CD14-positive monocyte (primary cell): ENCODE measurements at regions not wholly inside any gene's neighbourhood (a gene's known extent, or its start where the extent isn't known, plus 50 kb on each side); places are given as distances from the start of the nearest gene placed in this dataset.

Experiments
- DNase-seq, 3 donors: peaks; one replicate each; pipeline ENCODE4 v3.0.0-alpha.2; 2011 to 2022
- H2AFZ ChIP-seq: 2 replicates; pipeline ENCODE4 v1.6.0; 2012; ENCODE audit warnings: mild to moderate bottlenecking, low read depth, low read length, inconsistent platforms; ENCODE audit not compliant: insufficient read depth, poor library complexity, severe bottlenecking
- H3K27ac ChIP-seq, 2 donors: 1 replicate in 1 of 2; 2 replicates in 1 of 2; pipeline ENCODE4 v1.5.1; 2012 to 2013; ENCODE audit warnings: low read length in 2 of 2, control low read depth in 1 of 2, inconsistent platforms in 1 of 2, low read depth in 1 of 2, mild to moderate bottlenecking in 1 of 2
- H3K27me3 ChIP-seq, 2 donors: one replicate each; pipeline versions ENCODE4 v1.6.0 to v1.6.1; 2011 to 2013; ENCODE audit warnings: low read length in 2 of 2; ENCODE audit not compliant: control insufficient read depth in 2 of 2, insufficient read depth in 2 of 2
- H3K36me3 ChIP-seq, 2 donors: replicated peaks in 1 of 2; 1 replicate in 1 of 2; 2 replicates in 1 of 2; pipeline versions ENCODE4 v1.5.1 to v1.6.1; 2012 to 2013; ENCODE audit warnings: low read length in 2 of 2, control low read depth in 1 of 2, inconsistent platforms in 1 of 2, mild to moderate bottlenecking in 1 of 2; ENCODE audit not compliant: insufficient read depth in 2 of 2, control insufficient read depth in 1 of 2
- H3K4me1 ChIP-seq, 2 donors: 1 replicate in 1 of 2; 2 replicates in 1 of 2; pipeline versions ENCODE4 v1.5.1 to v1.6.1; 2012 to 2013; ENCODE audit warnings: low read length in 2 of 2, control low read depth in 1 of 2, inconsistent platforms in 1 of 2, mild to moderate bottlenecking in 1 of 2, moderate library complexity in 1 of 2; ENCODE audit not compliant: insufficient read depth in 2 of 2, control insufficient read depth in 1 of 2
- H3K4me2 ChIP-seq: replicated peaks from 2 replicates; pipeline ENCODE3; 2012; ENCODE audit warnings: low read length, moderate library complexity, mild to moderate bottlenecking; ENCODE audit not compliant: poor library complexity, severe bottlenecking; ENCODE audit errors: extremely low read depth
- H3K4me3 ChIP-seq, 3 experiments: fragments of 200-600 bp in 1 of 3; sonication (generic) in 1 of 3; replicated peaks in 1 of 3; 1 replicate in 2 of 3; 2 replicates in 1 of 3; pipeline ENCODE4 v1.5.1; 2011 to 2013; ENCODE audit warnings: low read length in 3 of 3, mild to moderate bottlenecking in 3 of 3, control low read depth in 2 of 3, low read depth in 2 of 3, inconsistent platforms in 1 of 3, moderate library complexity in 1 of 3
- H3K79me2 ChIP-seq: 2 replicates; pipeline ENCODE4 v1.6.0; 2012; ENCODE audit warnings: mild to moderate bottlenecking, control low read depth, inconsistent platforms, low read length, moderate library complexity; ENCODE audit not compliant: insufficient read depth
- H3K9ac ChIP-seq: 2 replicates; pipeline ENCODE4 v1.6.0; 2017; ENCODE audit warnings: low read length, mild to moderate bottlenecking; ENCODE audit not compliant: insufficient read depth, poor library complexity, severe bottlenecking
- H3K9me3 ChIP-seq, 2 donors: replicated peaks in 1 of 2; 1 replicate in 1 of 2; 2 replicates in 1 of 2; pipeline versions ENCODE4 v1.5.1 to v1.6.1; 2012 to 2013; ENCODE audit warnings: low read length in 2 of 2, control low read depth in 1 of 2; ENCODE audit not compliant: control insufficient read depth in 1 of 2, insufficient read depth in 1 of 2
- H4K20me1 ChIP-seq: 2 replicates; pipeline ENCODE4 v1.6.0; 2012; ENCODE audit warnings: mild to moderate bottlenecking, low read length, control low read depth, moderate library complexity; ENCODE audit not compliant: insufficient read depth
- H3K27ac Mint-ChIP-seq, 7 donors: one replicate each; pipeline ENCODE4 v1.8.0; 2020; ENCODE audit warnings: mild to moderate bottlenecking in 7 of 7, mixed read lengths in 7 of 7, moderate library complexity in 6 of 7, inconsistent platforms in 2 of 7
- H3K27me3 Mint-ChIP-seq, 3 donors: one replicate each; pipeline ENCODE4 v1.8.0; 2021 to 2022; ENCODE audit warnings: low read depth in 3 of 3, mild to moderate bottlenecking in 3 of 3, mixed read lengths in 3 of 3, moderate library complexity in 3 of 3, inconsistent platforms in 1 of 3
- H3K36me3 Mint-ChIP-seq, 2 donors: one replicate each; pipeline ENCODE4 v1.8.0; 2020; ENCODE audit warnings: mixed read lengths in 2 of 2, inconsistent platforms in 1 of 2, mild to moderate bottlenecking in 1 of 2
- H3K4me1 Mint-ChIP-seq: one replicate; pipeline ENCODE4 v1.8.0; 2020; ENCODE audit warnings: mild to moderate bottlenecking, mixed read lengths
- H3K4me3 Mint-ChIP-seq, 2 donors: one replicate each; pipeline ENCODE4 v1.8.0; 2020; ENCODE audit warnings: mild to moderate bottlenecking in 2 of 2, mixed read lengths in 2 of 2, moderate library complexity in 1 of 2
- H3K9me3 Mint-ChIP-seq, 7 donors: one replicate each; pipeline ENCODE4 v1.8.0; 2020 to 2022; ENCODE audit warnings: mixed read lengths in 7 of 7, mild to moderate bottlenecking in 6 of 7, moderate library complexity in 6 of 7, inconsistent platforms in 2 of 7
- WGBS: methylation state at CpG from one replicate; pipeline ENCODE4 v1.1.5; 2013; ENCODE audit warnings: missing lambda C conversion rate; ENCODE audit not compliant: insufficient coverage; 5-methylcytosine and 5-hydroxymethylcytosine counted together
- intact Hi-C, 2 donors: fragments of 100-400 bp; cut with micrococcal nuclease; formaldehyde crosslinking; loops; one replicate each; pipeline versions ENCODE4 v1.15.0 to v1.15.1; 2023
- TF ChIP-seq, protein P1 (sequence below): fragments of 200-600 bp; IDR thresholded peaks from one replicate; pipeline ENCODE4 v1.8.0; 2022; ENCODE audit warnings: antibody characterized with exemption, mild to moderate bottlenecking

DNA sequence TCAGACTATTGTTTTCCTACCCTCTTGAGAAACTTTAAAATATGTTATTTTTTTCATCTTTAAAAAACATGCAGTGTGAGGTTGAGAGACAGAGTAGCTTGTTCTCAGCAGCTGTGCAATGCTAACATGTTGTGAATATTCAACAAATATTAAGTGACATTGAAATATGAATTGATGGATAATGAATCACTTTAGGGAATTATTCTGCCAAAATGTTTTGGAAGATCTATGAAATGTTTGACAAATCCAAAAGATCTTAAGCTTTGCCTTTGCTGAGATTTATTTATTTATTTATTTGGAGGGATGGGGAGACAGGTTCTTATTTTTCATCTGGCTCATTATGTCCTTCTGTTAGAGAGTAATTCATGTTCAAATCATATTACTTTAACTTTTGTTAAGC is 680.1 kb upstream of the CXADR start:
- H3K79me2 ChIP-seq: no peaks in the 10 kb centered on the region
- no peak overlapping the region for H3K27ac ChIP-seq
- no peaks in the 10 kb centered on the region for H3K4me1 Mint-ChIP-seq
- TF ChIP-seq, protein P1, sequence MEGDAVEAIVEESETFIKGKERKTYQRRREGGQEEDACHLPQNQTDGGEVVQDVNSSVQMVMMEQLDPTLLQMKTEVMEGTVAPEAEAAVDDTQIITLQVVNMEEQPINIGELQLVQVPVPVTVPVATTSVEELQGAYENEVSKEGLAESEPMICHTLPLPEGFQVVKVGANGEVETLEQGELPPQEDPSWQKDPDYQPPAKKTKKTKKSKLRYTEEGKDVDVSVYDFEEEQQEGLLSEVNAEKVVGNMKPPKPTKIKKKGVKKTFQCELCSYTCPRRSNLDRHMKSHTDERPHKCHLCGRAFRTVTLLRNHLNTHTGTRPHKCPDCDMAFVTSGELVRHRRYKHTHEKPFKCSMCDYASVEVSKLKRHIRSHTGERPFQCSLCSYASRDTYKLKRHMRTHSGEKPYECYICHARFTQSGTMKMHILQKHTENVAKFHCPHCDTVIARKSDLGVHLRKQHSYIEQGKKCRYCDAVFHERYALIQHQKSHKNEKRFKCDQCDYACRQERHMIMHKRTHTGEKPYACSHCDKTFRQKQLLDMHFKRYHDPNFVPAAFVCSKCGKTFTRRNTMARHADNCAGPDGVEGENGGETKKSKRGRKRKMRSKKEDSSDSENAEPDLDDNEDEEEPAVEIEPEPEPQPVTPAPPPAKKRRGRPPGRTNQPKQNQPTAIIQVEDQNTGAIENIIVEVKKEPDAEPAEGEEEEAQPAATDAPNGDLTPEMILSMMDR: no peak
- peaks cover 0 to 6% (median 2%) of the 10 kb centered on the region in 7 donors for H3K9me3 Mint-ChIP-seq
- H4K20me1 ChIP-seq: no peaks in the 10 kb centered on the region
- DNase-seq: no peak
- H3K4me1 ChIP-seq: no peaks in the 10 kb centered on the region
- H3K27me3 Mint-ChIP-seq: no peaks in the 10 kb centered on the region
- intact Hi-C loops: no loop called here
- no peaks in the 10 kb centered on the region for H3K9me3 ChIP-seq
- no peak overlapping the region for H3K9ac ChIP-seq
- H3K4me3 ChIP-seq: no peak overlapping the region
- no peaks in the 10 kb centered on the region for H3K36me3 Mint-ChIP-seq
- H2AFZ ChIP-seq: no peak overlapping the region
- H3K27ac Mint-ChIP-seq: no peak overlapping the region
- no peak overlapping the region for H3K4me3 Mint-ChIP-seq
- no peak overlapping the region for H3K4me2 ChIP-seq
- no peaks in the 10 kb centered on the region for H3K27me3 ChIP-seq
- H3K36me3 ChIP-seq: no peaks in the 10 kb centered on the region

DNA sequence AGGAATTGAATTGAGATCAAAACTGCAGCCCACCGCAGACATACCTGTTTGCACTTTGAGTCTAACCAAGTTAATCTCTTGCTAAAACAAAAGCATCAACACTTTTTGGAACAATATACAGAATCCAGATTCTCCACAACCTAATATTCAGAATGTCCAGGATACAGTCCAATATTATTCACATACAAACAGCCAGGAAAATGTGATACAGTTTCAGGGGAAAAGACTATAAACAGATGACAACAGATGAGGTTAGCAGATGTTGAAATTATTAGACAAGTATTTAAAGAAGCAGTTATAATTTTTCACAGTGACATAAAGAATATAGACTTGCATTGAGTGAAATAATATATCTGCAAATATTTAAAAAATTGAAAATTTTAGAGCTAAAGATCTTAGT is 678.1 kb upstream of the CXADR start:
- DNase-seq: no peak
- H3K4me3 ChIP-seq: no peak overlapping the region
- Mint-ChIP-seq H3K27ac (no peak overlapping the region), H3K27me3 (no peaks in the 10 kb centered on the region), H3K36me3 (no peaks in the 10 kb centered on the region), H3K4me3 (no peak overlapping the region), H3K4me1 (no peaks in the 10 kb centered on the region), H3K9me3 (peaks cover 0 to 3% (median 0%) of the 10 kb centered on the region in 7 donors)
- no peaks in the 10 kb centered on the region for H3K36me3 ChIP-seq
- no peak overlapping the region for H3K27ac ChIP-seq
- WGBS: no CpG with 5 or more reads among the region's 1 CpG
- H4K20me1 ChIP-seq: no peaks in the 10 kb centered on the region
- no peaks in the 10 kb centered on the region for H3K27me3 ChIP-seq
- H3K9me3 ChIP-seq: no peaks in the 10 kb centered on the region
- intact Hi-C loops: no loop called here
- no peak overlapping the region for H3K9ac ChIP-seq
- TF ChIP-seq, protein P1: no peak
- no peaks in the 10 kb centered on the region for H3K79me2 ChIP-seq
- no peak overlapping the region for H3K4me2 ChIP-seq
- no peaks in the 10 kb centered on the region for H3K4me1 ChIP-seq
- H2AFZ ChIP-seq: no peak overlapping the region
